22Rv1 (cell line): ENCODE measurements at regions not wholly inside any gene's neighbourhood (a gene's known extent, or its start where the extent isn't known, plus 50 kb on each side); places are given as distances from the start of the nearest gene placed in this dataset.

ENCODE experiments used
- H3K27ac ChIP-seq: fragments of 450-650 bp; 2 replicates; pipeline ENCODE4 v1.5.1; 2017
- ZFX ChIP-seq: fragments of 450-650 bp; IDR thresholded peaks from 2 replicates; pipeline ENCODE4 v1.6.1; 2017; ENCODE audit warnings: antibody characterized with exemption, borderline replicate concordance
- TF ChIP-seq, protein P1 (sequence below): fragments of 450-650 bp; IDR thresholded peaks from 2 replicates; pipeline ENCODE4 v1.5.1; 2017; ENCODE audit warnings: mild to moderate bottlenecking

DNA sequence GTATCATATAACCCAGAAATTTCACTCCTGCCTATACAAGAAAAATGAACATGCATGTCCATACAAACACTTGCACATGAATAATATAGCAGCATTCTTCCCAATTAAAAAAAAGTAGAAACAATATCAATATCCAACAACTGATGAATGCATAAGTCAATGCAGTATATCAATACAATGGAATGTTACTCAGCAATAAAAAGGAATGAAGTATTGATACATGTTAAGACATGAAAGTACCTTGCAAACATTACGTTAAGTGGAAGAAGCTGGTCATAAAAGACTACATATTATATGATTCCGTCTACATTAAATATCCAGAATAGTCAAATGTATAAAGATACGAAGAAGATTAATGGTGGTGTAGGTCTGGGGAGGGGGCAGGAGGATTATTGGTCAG lies 73.9 kb upstream of the DRD2 start:
- H3K27ac ChIP-seq: no peak overlapping the region
- TF ChIP-seq ZFX: no peak
- TF ChIP-seq, protein P1, sequence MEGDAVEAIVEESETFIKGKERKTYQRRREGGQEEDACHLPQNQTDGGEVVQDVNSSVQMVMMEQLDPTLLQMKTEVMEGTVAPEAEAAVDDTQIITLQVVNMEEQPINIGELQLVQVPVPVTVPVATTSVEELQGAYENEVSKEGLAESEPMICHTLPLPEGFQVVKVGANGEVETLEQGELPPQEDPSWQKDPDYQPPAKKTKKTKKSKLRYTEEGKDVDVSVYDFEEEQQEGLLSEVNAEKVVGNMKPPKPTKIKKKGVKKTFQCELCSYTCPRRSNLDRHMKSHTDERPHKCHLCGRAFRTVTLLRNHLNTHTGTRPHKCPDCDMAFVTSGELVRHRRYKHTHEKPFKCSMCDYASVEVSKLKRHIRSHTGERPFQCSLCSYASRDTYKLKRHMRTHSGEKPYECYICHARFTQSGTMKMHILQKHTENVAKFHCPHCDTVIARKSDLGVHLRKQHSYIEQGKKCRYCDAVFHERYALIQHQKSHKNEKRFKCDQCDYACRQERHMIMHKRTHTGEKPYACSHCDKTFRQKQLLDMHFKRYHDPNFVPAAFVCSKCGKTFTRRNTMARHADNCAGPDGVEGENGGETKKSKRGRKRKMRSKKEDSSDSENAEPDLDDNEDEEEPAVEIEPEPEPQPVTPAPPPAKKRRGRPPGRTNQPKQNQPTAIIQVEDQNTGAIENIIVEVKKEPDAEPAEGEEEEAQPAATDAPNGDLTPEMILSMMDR: no peak

DNA sequence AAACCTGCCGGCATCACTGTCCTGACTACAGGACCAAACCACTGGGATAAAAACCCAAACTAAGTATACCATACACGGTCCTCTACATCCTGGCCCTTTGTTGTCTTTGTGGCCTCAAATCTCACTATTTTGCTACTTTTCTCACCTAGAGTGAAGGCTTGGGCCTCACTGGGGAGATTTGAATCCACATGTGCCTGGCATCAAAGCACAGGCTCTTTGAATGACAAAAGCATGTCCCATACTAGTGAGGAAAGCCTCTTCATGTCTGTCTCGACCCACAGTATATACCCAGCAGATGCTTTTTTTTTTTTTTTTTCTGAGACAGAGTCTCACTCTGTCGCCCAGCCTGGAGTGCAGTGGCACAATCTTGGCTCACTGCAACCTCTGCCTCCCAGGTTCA lies 72.5 kb upstream of the DRD2 start:
- H3K27ac ChIP-seq: no peak overlapping the region
- TF ChIP-seq, protein P1: no peak
- no peak for TF ChIP-seq ZFX

- TF ChIP-seq ZFX: no peak
- TF ChIP-seq, protein P1: no peak
- H3K27ac ChIP-seq: no peak overlapping the region
Observed at GRCh38 chr11:113546757-113547507, 71.7 kb upstream of the DRD2 start.

GRCh38 chr11:113542420-113542819 lies 67.2 kb upstream of the DRD2 start:
- TF ChIP-seq ZFX: no peak
- TF ChIP-seq, protein P1: no peak

GRCh38 chr11:113540416-113541330 lies 65.5 kb upstream of the DRD2 start:
- TF ChIP-seq, protein P1: no peak
- no peak for TF ChIP-seq ZFX
- H3K27ac ChIP-seq: no peak overlapping the region

More at GRCh38 chr11:113542420-113542819, 67.2 kb upstream of the DRD2 start:
- H3K27ac ChIP-seq: no peak overlapping the region

- H3K27ac ChIP-seq: no peak overlapping the region
- TF ChIP-seq ZFX: no peak
- TF ChIP-seq, protein P1: no peak
Observed at GRCh38 chr11:113538451-113539412, 63.5 kb upstream of the DRD2 start.
